22Rv1 (cell line): ENCODE measurements at regions not wholly inside any gene's neighbourhood (a gene's known extent, or its start where the extent isn't known, plus 50 kb on each side); places are given as distances from the start of the nearest gene placed in this dataset.

Experiments used
- H3K27ac ChIP-seq: fragments of 450-650 bp; 2 replicates; pipeline ENCODE4 v1.5.1; 2017
- ZFX ChIP-seq: fragments of 450-650 bp; IDR thresholded peaks from 2 replicates; pipeline ENCODE4 v1.6.1; 2017; ENCODE audit warnings: antibody characterized with exemption, borderline replicate concordance
- TF ChIP-seq, protein P1 (sequence below): fragments of 450-650 bp; IDR thresholded peaks from 2 replicates; pipeline ENCODE4 v1.5.1; 2017; ENCODE audit warnings: mild to moderate bottlenecking

DNA sequence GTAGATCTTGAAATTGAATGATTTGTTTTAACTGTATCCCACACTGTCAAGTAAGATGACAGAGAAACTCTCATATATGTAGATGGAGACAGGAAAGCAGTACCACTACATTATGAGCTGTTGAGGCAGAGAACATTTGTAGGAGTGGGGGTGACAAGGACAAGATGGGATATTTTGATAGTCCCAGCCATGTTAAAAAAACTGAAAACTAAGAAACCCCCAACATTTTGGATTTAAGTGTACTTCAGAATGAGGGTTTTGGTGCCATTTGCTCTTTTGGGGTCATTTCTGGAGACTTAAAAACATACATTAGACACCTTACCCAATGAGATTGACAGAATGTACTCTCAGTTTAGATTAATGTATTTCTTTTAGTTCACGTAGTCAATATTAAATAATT is 149.9 kb upstream of the SLC4A4 start:
- no peak overlapping the region for H3K27ac ChIP-seq
- TF ChIP-seq ZFX = no peak
- TF ChIP-seq, protein P1, sequence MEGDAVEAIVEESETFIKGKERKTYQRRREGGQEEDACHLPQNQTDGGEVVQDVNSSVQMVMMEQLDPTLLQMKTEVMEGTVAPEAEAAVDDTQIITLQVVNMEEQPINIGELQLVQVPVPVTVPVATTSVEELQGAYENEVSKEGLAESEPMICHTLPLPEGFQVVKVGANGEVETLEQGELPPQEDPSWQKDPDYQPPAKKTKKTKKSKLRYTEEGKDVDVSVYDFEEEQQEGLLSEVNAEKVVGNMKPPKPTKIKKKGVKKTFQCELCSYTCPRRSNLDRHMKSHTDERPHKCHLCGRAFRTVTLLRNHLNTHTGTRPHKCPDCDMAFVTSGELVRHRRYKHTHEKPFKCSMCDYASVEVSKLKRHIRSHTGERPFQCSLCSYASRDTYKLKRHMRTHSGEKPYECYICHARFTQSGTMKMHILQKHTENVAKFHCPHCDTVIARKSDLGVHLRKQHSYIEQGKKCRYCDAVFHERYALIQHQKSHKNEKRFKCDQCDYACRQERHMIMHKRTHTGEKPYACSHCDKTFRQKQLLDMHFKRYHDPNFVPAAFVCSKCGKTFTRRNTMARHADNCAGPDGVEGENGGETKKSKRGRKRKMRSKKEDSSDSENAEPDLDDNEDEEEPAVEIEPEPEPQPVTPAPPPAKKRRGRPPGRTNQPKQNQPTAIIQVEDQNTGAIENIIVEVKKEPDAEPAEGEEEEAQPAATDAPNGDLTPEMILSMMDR = no peak

DNA sequence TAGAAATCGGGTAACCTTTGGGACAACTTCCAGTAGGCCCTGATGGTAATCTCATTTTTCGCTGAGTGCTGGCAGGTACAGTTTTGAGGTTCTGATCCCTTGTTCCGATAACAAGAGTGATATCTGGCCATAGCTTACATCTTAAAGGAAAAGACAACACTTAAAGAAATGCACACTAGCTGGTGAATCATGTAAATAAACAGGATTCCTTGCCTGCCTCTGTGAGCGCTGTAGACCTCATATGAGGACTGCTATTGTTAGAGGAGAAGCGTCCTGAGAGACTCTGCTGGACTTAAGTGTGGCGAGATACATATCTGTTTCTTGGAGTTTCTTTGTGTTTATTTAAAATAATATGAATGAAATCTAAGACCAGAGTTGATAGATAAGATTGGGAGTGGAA is 149.3 kb upstream of the SLC4A4 start:
- H3K27ac ChIP-seq = no peak overlapping the region
- no peak for TF ChIP-seq ZFX
- TF ChIP-seq, protein P1 = no peak

DNA sequence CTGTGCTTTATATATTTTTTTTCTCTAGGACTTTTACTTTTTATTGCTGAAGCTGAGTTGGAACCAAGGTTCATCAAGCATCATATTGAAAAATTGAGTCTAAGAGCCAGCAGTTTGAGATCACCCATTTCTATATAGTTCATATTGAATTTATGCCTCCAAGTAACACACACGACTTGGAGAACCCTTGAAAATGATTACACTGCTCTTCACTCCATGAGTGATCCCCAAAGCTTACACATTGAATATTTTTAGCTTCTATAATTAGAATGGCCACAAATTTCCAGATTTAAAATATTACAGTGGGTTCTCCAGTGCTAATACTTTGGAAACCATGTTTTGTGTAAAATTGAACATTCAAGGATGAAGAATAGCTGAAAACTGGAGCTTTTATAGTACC is 144.4 kb upstream of the SLC4A4 start:
- TF ChIP-seq ZFX = no peak
- TF ChIP-seq, protein P1 = no peak
- H3K27ac ChIP-seq = no peak overlapping the region

DNA sequence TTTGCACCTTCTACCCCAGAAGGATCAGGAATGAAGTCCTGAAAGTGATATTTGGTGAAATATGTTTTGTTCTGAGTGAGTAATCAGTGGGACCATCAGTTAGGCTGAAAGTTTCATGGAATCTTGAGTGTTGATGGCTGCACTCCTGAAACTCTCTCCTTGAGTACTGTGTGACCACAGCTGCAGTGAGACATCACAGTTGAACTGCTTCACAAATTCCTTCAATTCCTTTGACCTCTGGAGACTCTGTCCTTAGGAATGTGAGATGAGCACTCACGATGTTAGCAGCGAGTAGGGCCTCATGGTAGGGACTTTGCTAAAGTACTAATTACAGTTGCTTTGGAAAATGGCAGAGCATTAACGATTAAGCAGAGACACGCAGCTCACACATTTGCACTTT is 142.9 kb upstream of the SLC4A4 start:
- H3K27ac ChIP-seq = no peak overlapping the region
- no peak for TF ChIP-seq ZFX
- TF ChIP-seq, protein P1 = no peak

DNA sequence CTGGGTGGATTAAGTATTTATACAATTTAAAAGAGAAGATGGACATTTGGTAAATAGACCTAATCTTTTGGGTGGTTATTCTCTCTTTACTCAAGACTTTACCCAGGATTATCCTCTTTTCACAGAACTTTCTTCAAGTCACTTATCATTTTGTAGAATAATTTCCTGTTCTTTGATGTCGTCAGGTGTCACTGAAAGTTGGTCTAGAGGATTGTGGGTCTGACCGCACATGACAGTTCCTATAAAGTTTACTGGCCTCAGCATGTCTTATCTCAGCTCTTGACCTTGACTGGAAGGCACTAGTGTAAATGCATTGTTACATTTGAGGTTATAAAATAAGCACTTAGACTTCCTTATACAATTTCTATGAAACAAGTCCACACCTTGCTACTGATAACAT is 139.9 kb upstream of the SLC4A4 start:
- TF ChIP-seq ZFX = no peak
- TF ChIP-seq, protein P1 = no peak
- H3K27ac ChIP-seq = no peak overlapping the region

DNA sequence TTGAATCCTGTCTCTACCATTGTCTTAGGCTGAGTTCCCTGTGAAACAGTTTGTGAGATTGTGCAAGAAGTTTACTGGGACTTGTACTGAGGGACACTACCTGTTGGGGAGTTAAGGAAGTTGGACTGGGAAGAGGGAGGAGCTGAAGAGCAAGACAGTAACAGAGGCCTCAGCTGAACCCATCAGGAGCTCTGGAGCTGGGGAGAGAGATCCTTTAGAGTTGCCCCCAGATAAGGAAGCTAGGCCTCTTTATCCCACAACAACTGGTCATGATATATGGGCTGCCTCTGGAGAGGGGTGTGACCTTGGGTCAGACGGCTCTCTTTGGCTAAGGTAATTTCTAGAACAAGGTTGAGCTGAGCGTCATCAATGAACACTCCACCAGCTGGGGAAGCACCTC is 137.8 kb upstream of the SLC4A4 start:
- no peak overlapping the region for H3K27ac ChIP-seq
- no peak for TF ChIP-seq ZFX
- TF ChIP-seq, protein P1 = no peak

DNA sequence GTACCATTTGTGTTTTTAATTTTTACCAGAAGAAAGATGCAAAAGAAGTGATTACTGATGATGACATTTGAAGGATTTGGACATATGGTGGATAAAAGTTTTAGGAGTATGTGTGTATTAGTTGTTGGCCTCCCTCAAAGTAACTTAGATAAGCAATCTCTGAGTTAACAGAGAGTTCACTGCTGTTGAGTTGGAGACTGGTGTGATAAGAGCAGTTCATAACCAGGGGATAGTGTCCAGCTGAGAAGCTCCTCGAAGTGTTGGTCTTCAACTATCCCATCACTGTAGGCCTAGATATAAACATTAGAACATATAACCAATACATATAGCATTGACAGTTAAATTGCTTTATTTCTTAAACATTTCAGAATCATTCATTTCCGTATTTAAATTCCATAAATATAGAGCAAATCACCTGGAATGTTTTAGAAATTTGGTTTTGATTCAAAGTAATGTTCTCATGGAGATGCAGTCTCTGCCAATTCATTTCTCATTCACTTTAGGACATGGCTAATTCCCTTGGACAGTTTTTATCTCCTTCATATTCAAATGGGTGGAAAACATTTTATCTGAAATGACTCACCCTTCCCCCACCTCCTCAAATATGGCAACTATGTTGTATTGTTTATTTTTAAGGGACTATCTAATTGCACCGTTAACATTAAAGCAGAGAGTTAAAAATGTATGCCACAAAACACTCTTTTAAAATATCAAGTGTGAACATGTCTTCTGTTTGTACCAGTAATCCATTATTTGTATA is 136.8 kb upstream of the SLC4A4 start:
- H3K27ac ChIP-seq = no peak overlapping the region
- TF ChIP-seq, protein P1 = no peak
- no peak for TF ChIP-seq ZFX
